ENCODE measurements at regions not wholly inside any gene's neighbourhood (a gene's known extent, or its start where the extent isn't known, plus 50 kb on each side); places are given as distances from the start of the nearest gene placed in this dataset.

DNA sequence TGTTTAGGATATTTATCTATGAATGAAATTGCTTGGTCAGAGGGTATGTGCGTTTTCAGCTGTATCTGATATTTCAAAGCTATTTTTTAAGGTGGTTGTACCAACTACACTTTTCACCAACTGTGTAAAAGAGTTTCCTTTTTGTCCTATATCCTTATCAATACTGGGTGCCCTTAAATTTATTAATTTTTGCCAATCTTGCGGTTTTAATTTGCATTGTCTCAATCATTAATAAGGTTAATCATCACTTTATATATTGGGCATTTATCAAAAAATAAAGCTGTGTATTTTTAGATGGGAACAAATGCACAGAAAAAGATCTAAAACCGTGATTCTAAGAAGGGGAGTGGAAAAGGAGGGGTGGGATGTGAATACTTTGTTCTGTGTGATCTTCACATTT, 66.7 kb upstream of the SALL4 start:
- no peak for FAIRE-seq

DNA sequence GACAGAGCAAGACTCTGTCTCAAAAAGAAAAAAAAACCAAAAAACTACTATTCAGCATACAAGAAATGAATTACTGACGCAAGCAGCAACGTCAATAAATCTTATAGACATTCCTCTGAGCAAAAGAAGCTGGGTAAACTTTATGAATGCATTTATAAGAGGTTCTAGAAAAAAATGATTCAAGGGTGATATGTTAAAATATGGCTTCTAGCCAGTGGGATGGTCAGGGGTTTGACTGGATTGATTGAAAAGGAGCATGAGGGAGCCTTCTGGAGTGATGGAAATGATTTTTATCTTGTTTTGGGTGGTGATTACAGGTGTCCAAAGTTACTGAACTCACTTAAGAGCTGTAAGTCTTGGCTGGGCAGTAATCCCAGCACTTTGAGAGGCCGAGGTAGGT, 64.9 kb upstream of the SALL4 start:
- TF ChIP-seq, protein P1, sequence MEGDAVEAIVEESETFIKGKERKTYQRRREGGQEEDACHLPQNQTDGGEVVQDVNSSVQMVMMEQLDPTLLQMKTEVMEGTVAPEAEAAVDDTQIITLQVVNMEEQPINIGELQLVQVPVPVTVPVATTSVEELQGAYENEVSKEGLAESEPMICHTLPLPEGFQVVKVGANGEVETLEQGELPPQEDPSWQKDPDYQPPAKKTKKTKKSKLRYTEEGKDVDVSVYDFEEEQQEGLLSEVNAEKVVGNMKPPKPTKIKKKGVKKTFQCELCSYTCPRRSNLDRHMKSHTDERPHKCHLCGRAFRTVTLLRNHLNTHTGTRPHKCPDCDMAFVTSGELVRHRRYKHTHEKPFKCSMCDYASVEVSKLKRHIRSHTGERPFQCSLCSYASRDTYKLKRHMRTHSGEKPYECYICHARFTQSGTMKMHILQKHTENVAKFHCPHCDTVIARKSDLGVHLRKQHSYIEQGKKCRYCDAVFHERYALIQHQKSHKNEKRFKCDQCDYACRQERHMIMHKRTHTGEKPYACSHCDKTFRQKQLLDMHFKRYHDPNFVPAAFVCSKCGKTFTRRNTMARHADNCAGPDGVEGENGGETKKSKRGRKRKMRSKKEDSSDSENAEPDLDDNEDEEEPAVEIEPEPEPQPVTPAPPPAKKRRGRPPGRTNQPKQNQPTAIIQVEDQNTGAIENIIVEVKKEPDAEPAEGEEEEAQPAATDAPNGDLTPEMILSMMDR (IDR thresholded peaks at IDR 0.05; ENCODE audit: insufficient read depth, missing control alignments): no peak
- FAIRE-seq: no peak
- DNase-seq (ENCODE audit: insufficient read length, low spot score): no peak

More for the DNA sequence above, 66.7 kb upstream of the SALL4 start:
- no peak for DNase-seq (ENCODE audit: insufficient read length, low spot score)
- TF ChIP-seq, protein P1 (IDR thresholded peaks at IDR 0.05; ENCODE audit: insufficient read depth, missing control alignments): no peak

GRCh38 chr20:51864967-51865366, 62.6 kb upstream of the SALL4 start:
- no peak for DNase-seq (ENCODE audit: insufficient read length, low spot score)
- TF ChIP-seq, protein P1 (IDR thresholded peaks at IDR 0.05; ENCODE audit: insufficient read depth, missing control alignments): no peak
- no peak for FAIRE-seq

- no peak for FAIRE-seq
- DNase-seq (ENCODE audit: insufficient read length, low spot score): no peak
- TF ChIP-seq, protein P1 (IDR thresholded peaks at IDR 0.05; ENCODE audit: insufficient read depth, missing control alignments): no peak
These were observed 60.5 kb upstream of the SALL4 start for GRCh38 chr20:51862796-51863195.

DNA sequence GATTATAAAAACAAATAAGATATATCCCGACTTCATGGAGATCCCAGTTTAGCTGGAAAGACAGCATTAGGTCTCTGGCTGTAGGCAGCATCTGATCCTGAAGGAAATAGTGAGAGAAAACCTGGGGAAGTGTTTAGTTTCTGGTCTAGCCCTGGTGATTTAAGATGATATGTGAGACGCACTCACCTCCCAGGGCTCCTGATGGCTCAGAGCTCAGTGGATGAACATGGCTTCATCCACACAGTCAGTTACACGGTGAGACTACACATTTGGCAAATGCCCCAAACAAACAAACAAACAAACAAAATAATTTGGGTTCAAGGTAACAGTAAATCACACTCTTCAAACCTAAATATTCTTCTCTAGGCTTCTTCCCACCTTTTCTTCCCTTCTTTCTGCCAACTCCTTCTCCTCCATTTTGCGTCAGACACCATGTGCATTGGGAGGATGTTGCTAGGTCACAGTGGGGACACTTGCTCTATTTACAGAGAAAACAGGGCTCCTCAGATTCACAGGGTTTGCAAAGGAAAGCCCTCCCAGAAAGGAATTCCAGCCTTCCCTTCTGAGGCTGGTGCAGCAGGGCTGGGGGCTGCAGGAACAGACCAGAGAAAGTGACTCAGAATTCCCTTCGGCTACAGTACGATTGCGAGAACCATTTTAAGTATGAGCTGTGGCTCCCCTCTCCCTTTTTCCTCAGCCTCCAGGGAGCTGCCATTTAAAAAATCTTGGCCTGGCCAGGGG, 59.6 kb upstream of the SALL4 start:
- TF ChIP-seq, protein P1 (IDR thresholded peaks at IDR 0.05; ENCODE audit: insufficient read depth, missing control alignments): no peak
- no peak for FAIRE-seq
- DNase-seq (ENCODE audit: insufficient read length, low spot score): no peak

DNA sequence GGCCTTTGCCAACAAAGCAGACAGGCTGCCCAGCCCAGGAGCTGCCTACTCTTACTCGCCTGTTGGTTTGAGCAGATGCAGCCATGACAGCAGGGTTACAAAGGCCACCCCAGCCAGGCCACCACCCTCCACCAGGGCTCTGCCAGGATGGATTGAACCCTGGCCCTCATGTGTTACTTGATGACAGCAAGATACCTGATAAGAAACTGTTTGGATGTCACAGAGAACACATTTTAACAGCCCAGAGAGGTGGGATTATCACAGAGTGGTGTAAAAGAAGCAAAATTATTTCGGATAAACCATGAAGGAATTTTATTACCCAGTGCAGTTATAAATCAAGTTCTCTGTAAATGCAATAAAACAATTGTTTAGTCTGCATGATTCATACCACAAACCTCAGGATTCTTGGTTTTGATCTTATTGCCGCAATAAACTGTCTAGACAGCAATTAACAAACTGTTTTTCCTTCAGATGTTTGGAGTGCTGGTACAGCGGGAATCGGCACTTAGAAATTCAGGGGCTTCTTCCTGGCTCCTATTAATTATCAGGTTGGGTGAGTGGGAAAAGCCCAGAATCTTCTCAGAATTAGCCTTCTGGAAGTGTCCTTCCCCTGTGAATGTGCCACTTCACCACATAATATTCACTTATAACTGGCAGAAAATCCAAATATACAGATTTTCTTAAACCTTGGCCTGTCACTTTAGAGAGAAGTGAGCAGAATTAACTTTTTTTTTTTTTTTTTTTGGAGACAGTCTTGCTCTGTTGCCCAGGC, 58.0 kb upstream of the SALL4 start:
- TF ChIP-seq, protein P1 (IDR thresholded peaks at IDR 0.05; ENCODE audit: insufficient read depth, missing control alignments): no peak
- DNase-seq (ENCODE audit: insufficient read length, low spot score) (no peak), FAIRE-seq (no peak)

DNA sequence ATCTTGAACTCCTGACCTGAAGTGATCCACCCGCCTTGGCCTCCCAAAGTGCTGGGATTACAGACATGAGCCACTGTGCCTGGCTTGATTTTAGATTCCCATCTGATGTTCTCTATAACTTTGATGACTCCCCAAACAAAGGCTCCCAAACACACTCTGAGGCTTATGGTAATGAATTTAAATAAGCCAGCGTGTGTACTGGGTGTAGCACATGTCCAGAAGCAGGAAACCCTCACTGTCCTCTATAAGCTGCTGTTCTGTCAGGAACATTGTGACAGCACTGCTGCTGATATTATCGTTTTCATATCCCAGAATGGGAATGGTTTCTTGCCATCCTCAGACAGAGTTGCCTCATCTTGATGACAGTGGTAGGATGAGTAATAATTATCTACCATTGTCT, 54.1 kb upstream of the SALL4 start:
- FAIRE-seq: no peak
- TF ChIP-seq, protein P1 (IDR thresholded peaks at IDR 0.05; ENCODE audit: insufficient read depth, missing control alignments): no peak
- no peak for DNase-seq (ENCODE audit: insufficient read length, low spot score)
